22Rv1 (cell line): ENCODE measurements at regions not wholly inside any gene's neighbourhood (a gene's known extent, or its start where the extent isn't known, plus 50 kb on each side); places are given as distances from the start of the nearest gene placed in this dataset.

ENCODE experiments used
- CTCF ChIP-seq: fragments of 450-650 bp; IDR thresholded peaks from 2 replicates; pipeline ENCODE4 v1.5.1; 2017; ENCODE audit warnings: mild to moderate bottlenecking
- ZFX ChIP-seq: fragments of 450-650 bp; IDR thresholded peaks from 2 replicates; pipeline ENCODE4 v1.6.1; 2017; ENCODE audit warnings: antibody characterized with exemption, borderline replicate concordance

GRCh38 chr13:103236213-103236612 lies 170.0 kb upstream of the SLC10A2 start:
- TF ChIP-seq CTCF (peak; percentile 15; the same call in 1 of the 2 replicates), ZFX (no peak)
